IMR-90 (cell line): ENCODE measurements at regions not wholly inside any gene's neighbourhood (a gene's known extent, or its start where the extent isn't known, plus 50 kb on each side); places are given as distances from the start of the nearest gene placed in this dataset.

Experiments
- ATAC-seq: fragments of 200-7000 bp; cut with Tn5 transposase; 2 replicates; pipeline ENCODE4 v1.9.1; 2020; ENCODE audit warnings: low read depth, mild to moderate bottlenecking, moderate library complexity
- BruUV-seq: library from RNA; stranded (reverse); fragments of 400-500 nt; replicated peaks from 2 replicates; lab custom pipeline; 2021; lab: Mats Ljungman, UMichigan
- CTCF ChIA-PET: fragments of 300-600 bp; formaldehyde crosslinking; extraction: SDS; loops from one replicate; lab custom pipeline; 2021; ENCODE audit warnings: antibody characterized with exemption; lab: Yijun Ruan, JAX
- POLR2A ChIA-PET: fragments of 300-600 bp; sonication (Branson Sonifier 250); formaldehyde crosslinking; loops from one replicate; lab custom pipeline; 2022; ENCODE audit warnings: antibody characterized with exemption; ENCODE audit not compliant: unreplicated experiment; lab: Charles Lee
- DNase-seq: peaks from one replicate; pipeline ENCODE4 v3.0.0; 2013
- H2AFZ ChIP-seq: replicated peaks from 2 replicates; pipeline ENCODE3; 2013; ENCODE audit warnings: low read length, mild to moderate bottlenecking; ENCODE audit not compliant: poor library complexity
- H2AK5ac ChIP-seq: 2 replicates; pipeline ENCODE4 v1.6.1; 2013; ENCODE audit warnings: low read depth, low read length, inconsistent platforms
- H2AK9ac ChIP-seq: replicated peaks from 2 replicates; pipeline ENCODE3; 2013; ENCODE audit warnings: mild to moderate bottlenecking, low read depth, low read length, moderate library complexity; ENCODE audit not compliant: poor library complexity
- H2BK120ac ChIP-seq: 2 replicates; pipeline ENCODE4 v1.6.1; 2013; ENCODE audit warnings: low read depth, low read length, inconsistent platforms
- H2BK15ac ChIP-seq: 3 replicates; pipeline ENCODE4 v1.6.1; 2013; ENCODE audit warnings: low read depth, low read length, inconsistent platforms
- H2BK20ac ChIP-seq: 2 replicates; pipeline ENCODE4 v1.6.1; 2013; ENCODE audit warnings: low read depth, mild to moderate bottlenecking, inconsistent platforms, low read length, moderate library complexity
- H2BK5ac ChIP-seq: 2 replicates; pipeline ENCODE4 v1.6.1; 2013; ENCODE audit warnings: mild to moderate bottlenecking, low read depth, low read length, inconsistent platforms; ENCODE audit not compliant: poor library complexity, severe bottlenecking
- H3K14ac ChIP-seq: replicated peaks from 2 replicates; pipeline ENCODE4 v1.6.1; 2013; ENCODE audit warnings: low read depth, low read length, inconsistent platforms
- H3K18ac ChIP-seq: 2 replicates; pipeline ENCODE4 v1.6.1; 2013; ENCODE audit warnings: low read depth, low read length, control low read depth
- H3K23ac ChIP-seq: 2 replicates; pipeline ENCODE4 v1.6.1; 2013; ENCODE audit warnings: low read depth, low read length, inconsistent platforms
- H3K27ac ChIP-seq: 2 replicates; pipeline ENCODE4 v1.5.1; 2013; ENCODE audit warnings: mild to moderate bottlenecking, control low read depth, low read length; ENCODE audit not compliant: insufficient read depth
- H3K27me3 ChIP-seq: 2 replicates; pipeline ENCODE4 v1.6.1; 2013; ENCODE audit warnings: low read length; ENCODE audit not compliant: control insufficient read depth, insufficient read depth
- H3K36me3 ChIP-seq: 2 replicates; pipeline ENCODE4 v1.6.1; 2013; ENCODE audit warnings: low read length, mixed read lengths; ENCODE audit not compliant: control insufficient read depth, insufficient read depth
- H3K4ac ChIP-seq: 2 replicates; pipeline ENCODE4 v1.6.1; 2013; ENCODE audit warnings: low read depth, low read length, inconsistent platforms
- H3K4me1 ChIP-seq: 2 replicates; pipeline ENCODE4 v1.6.1; 2013; ENCODE audit warnings: low read length, mixed read lengths; ENCODE audit not compliant: control insufficient read depth, insufficient read depth
- H3K4me2 ChIP-seq: 2 replicates; pipeline ENCODE4 v1.6.1; 2013; ENCODE audit warnings: low read depth, mild to moderate bottlenecking, control low read depth, low read length, moderate library complexity
- H3K4me3 ChIP-seq: 2 replicates; pipeline ENCODE4 v1.5.1; 2013; ENCODE audit warnings: low read depth, mild to moderate bottlenecking, control low read depth, low read length, moderate library complexity; ENCODE audit not compliant: insufficient read depth
- H3K56ac ChIP-seq: 2 replicates; pipeline ENCODE4 v1.6.1; 2013; ENCODE audit warnings: low read length, inconsistent platforms; ENCODE audit not compliant: insufficient read depth; ENCODE audit errors: extremely low read depth
- H3K79me1 ChIP-seq, 2 experiments: 2 replicates each; pipeline ENCODE4 v1.6.1; 2013; ENCODE audit warnings: low read length in 2 of 2, inconsistent platforms in 1 of 2, low read depth in 1 of 2
- H3K9ac ChIP-seq: 2 replicates; pipeline ENCODE4 v1.6.1; 2013; ENCODE audit warnings: low read depth, low read length, control low read depth
- H3K9me1 ChIP-seq: 2 replicates; pipeline ENCODE4 v1.6.1; 2013; ENCODE audit warnings: low read length, inconsistent platforms; ENCODE audit not compliant: insufficient read depth
- H3K9me3 ChIP-seq: 2 replicates; pipeline ENCODE4 v1.6.1; 2013; ENCODE audit warnings: low read length; ENCODE audit not compliant: control insufficient read depth, insufficient read depth
- H4K20me1 ChIP-seq: 2 replicates; pipeline ENCODE4 v1.6.1; 2013; ENCODE audit warnings: low read length, inconsistent platforms; ENCODE audit not compliant: insufficient read depth
- H4K5ac ChIP-seq: 2 replicates; pipeline ENCODE4 v1.6.1; 2013; ENCODE audit warnings: mild to moderate bottlenecking, low read depth, low read length, control low read depth
- H4K8ac ChIP-seq, 2 experiments: 2 replicates each; pipeline ENCODE4 v1.6.1; 2013; ENCODE audit warnings: low read depth in 2 of 2, low read length in 2 of 2, control low read depth in 1 of 2, inconsistent platforms in 1 of 2
- H4K91ac ChIP-seq: 2 replicates; pipeline ENCODE4 v1.6.1; 2013; ENCODE audit warnings: low read depth, low read length, inconsistent platforms; ENCODE audit not compliant: insufficient read depth
- CEBPB ChIP-seq: IDR thresholded peaks from 2 replicates; pipeline ENCODE4 v1.6.1; 2012; ENCODE audit warnings: low read depth, low read length, improper control_type of control experiment
- ELK1 ChIP-seq: fragments of 150-350 bp; IDR thresholded peaks from 2 replicates; pipeline ENCODE4 v1.6.1; 2016; ENCODE audit warnings: low read depth, mild to moderate bottlenecking, low read length, moderate library complexity, borderline replicate concordance
- FOS ChIP-seq: fragments of 150-350 bp; IDR thresholded peaks from 2 replicates; pipeline ENCODE4 v1.6.1; 2016; ENCODE audit warnings: low read depth, low read length
- MAFK ChIP-seq: IDR thresholded peaks from 2 replicates; pipeline ENCODE4 v1.6.1; 2012; ENCODE audit warnings: low read depth, low read length, improper control_type of control experiment
- MXI1 ChIP-seq: IDR thresholded peaks from 2 replicates; pipeline ENCODE4 v1.6.1; 2012; ENCODE audit warnings: low read depth, mild to moderate bottlenecking, low read length, moderate library complexity, borderline replicate concordance
- NFE2L2 ChIP-seq: fragments of 150-350 bp; IDR thresholded peaks from 2 replicates; pipeline ENCODE4 v1.6.1; 2016; ENCODE audit warnings: low read depth, mild to moderate bottlenecking, low read length
- POLR2A ChIP-seq: IDR thresholded peaks from 2 replicates; pipeline ENCODE4 v1.6.1; 2012; ENCODE audit warnings: mild to moderate bottlenecking, low read depth, low read length
- RAD21 ChIP-seq: IDR thresholded peaks from 2 replicates; pipeline ENCODE4 v1.6.1; 2012; ENCODE audit warnings: low read length, improper control_type of control experiment
- RCOR1 ChIP-seq: IDR thresholded peaks from 2 replicates; pipeline ENCODE4 v1.6.1; 2012; ENCODE audit warnings: mild to moderate bottlenecking, low read length, improper control_type of control experiment; ENCODE audit not compliant: insufficient replicate concordance
- RFX5 ChIP-seq: IDR thresholded peaks from 2 replicates; pipeline ENCODE4 v1.8.0; 2012; ENCODE audit warnings: low read depth, mild to moderate bottlenecking, low read length, moderate library complexity
- WGBS, 2 experiments: methylation state at CpG; one replicate each; pipeline versions ENCODE4 v1.1.5 to v1.1.7; 2013; ENCODE audit warnings: missing lambda C conversion rate in 2 of 2; ENCODE audit not compliant: insufficient read length in 1 of 2; ENCODE audit errors: extremely low coverage in 2 of 2; 5-methylcytosine and 5-hydroxymethylcytosine counted together
- dilution Hi-C: fragments of 300-500 bp; cut with HindIII; formaldehyde crosslinking; loops from one replicate; pipeline ENCODE4 v1.14.3; 2018; ENCODE audit warnings: low sequenced_read_pairs; ENCODE audit not compliant: unreplicated experiment
- in situ Hi-C: fragments of 300-500 bp; cut with MboI; formaldehyde crosslinking; loops from 3 replicates; pipeline ENCODE4 v1.14.3; 2019; ENCODE audit warnings: low sequenced_read_pairs, inconsistent platforms, mixed read lengths
- intact Hi-C: fragments of 100-400 bp; cut with micrococcal nuclease; formaldehyde crosslinking; loops from 2 replicates; pipeline ENCODE4 v1.10.0; 2022
- TF ChIP-seq, protein P1 (sequence below): conservative IDR thresholded peaks from 2 replicates; pipeline ENCODE4 v1.5.1; 2012; ENCODE audit warnings: mild to moderate bottlenecking, low read depth, low read length, improper control_type of control experiment
- TF ChIP-seq, protein P2 (sequence below): fragments of 150-350 bp; IDR thresholded peaks from 2 replicates; pipeline ENCODE4 v1.6.1; 2017; ENCODE audit warnings: mild to moderate bottlenecking, antibody characterized with exemption, low read length, low read depth

DNA sequence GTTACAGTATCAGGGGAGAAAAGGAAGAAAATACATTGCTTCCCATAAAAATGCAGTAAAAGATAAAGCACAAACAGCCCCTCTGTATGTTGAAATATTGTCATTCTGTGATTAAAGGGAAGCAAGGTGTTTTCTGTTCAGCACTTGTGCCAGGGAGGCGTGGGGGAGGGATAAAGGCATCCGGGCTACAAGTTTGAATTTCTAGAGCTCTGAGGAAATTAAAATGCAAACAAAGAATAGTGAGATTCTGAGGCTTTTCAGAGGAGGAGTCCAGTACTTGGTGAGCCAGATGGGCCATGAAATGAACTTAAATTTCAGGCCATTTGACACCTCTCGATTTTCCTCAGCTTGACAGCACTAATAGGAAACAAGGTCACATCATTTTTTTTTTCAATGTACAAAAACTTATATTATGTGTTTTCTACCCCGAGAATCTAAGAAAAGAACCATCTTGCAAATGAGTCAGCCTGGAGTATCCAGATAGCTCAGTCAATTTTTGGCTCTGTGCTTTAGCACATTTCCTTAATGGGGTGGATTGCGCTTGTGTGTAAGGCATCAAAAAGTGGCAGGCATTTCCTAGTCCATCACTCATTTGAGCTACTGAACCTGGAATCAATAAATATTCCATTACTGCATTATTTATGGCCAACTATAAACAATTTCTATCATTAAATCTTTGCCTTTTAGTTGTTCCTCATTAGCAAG, 640.8 kb upstream of the TBL1XR1 start (continued):
- TF ChIP-seq RFX5, result no peak

DNA sequence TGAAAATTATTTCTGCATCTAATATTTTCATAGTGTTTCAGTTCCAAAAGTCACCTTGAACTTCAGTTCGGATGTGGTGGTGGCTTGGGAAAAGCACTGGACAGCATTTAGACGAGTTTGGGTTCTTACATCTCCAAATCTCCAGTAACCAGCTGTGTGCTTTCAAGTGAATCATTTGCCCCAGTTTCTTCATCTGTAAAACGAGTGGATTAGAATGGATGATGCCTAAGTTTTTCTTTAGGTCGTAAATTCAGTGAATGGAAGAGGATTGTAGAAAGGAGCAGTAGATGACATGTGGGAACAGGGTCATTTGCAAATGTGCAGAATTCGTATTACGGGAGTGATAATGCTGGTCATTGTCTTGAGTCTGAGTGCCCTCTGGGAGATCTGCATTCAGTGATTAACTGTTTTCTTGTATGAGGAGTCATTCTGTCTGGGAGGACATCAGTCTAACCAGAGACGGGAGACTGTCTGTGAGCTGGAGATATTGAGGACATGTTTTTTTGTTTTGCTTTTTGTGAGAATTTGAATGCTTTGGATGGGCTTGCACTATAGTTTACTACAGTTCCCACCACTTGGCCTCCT, 641.6 kb upstream of the TBL1XR1 start:
- H3K56ac ChIP-seq, result no peak overlapping the region
- ATAC-seq (no peak), DNase-seq (no peak)
- H3K36me3 ChIP-seq, result no peaks in the 10 kb centered on the region
- intact Hi-C loops, result loop anchor here (1.0 to 5.0 kb wide), 2 partner anchors 15 to 543 kb away; no protein-coding TSS in a partner anchor
- ChIA-PET POLR2A (no interaction called here), CTCF (no interaction called here)
- H3K27me3 ChIP-seq, result no peaks in the 10 kb centered on the region
- H3K79me1 ChIP-seq, result no peaks in the 10 kb centered on the region
- 100% methylated on average over 1 of the region's 7 CpGs; no CpG with 5 or more reads in 1 of the 2 experiments for WGBS, 2 experiments
- no peak overlapping the region for H2AFZ ChIP-seq
- 0 out of 2 replicates have a peak overlapping the region, but pooled peaks have one; percentile 13 for H3K4ac ChIP-seq
- H4K8ac ChIP-seq, result no peak overlapping the region
- no peak overlapping the region for H3K4me3 ChIP-seq
- H2AK9ac ChIP-seq, result no peak overlapping the region
- peak overlapping the region; percentile 52; the same call in 1 of the 2 replicates for H2AK5ac ChIP-seq
- H3K9me3 ChIP-seq, result no peaks in the 10 kb centered on the region
- BruUV-seq, result no TSS peak
- dilution Hi-C loops, result no loop called here
- H2BK5ac ChIP-seq, result no peak overlapping the region
- H3K4me2 ChIP-seq, result no peak overlapping the region
- in situ Hi-C loops, result no loop called here
- peaks cover 15% of the 10 kb centered on the region for H3K4me1 ChIP-seq
- H2BK20ac ChIP-seq, result no peak overlapping the region
- peak overlapping the region; percentile 22; the same call in 1 of the 3 replicates for H2BK15ac ChIP-seq
- H3K23ac ChIP-seq, result no peak overlapping the region
- H3K27ac ChIP-seq, result no peak overlapping the region
- H4K91ac ChIP-seq, result no peak overlapping the region
- H3K14ac ChIP-seq, result no peak overlapping the region
- 0 out of 2 replicates have a peak overlapping the region, but pooled peaks have one; percentile 62 for H3K18ac ChIP-seq
- no peak overlapping the region for H4K5ac ChIP-seq
- H3K9me1 ChIP-seq, result peaks cover 5% of the 10 kb centered on the region
- H2BK120ac ChIP-seq, result no peak overlapping the region; the same call in 1 of the 2 replicates
- H3K9ac ChIP-seq, result no peak overlapping the region
- no peaks in the 10 kb centered on the region for H4K20me1 ChIP-seq
- TF ChIP-seq MXI1 (no peak), RCOR1 (no peak), RFX5 (no peak), NFE2L2 (no peak), POLR2A (no peak), MAFK (no peak), CEBPB (no peak), RAD21 (no peak), ELK1 (no peak), FOS (no peak)
- TF ChIP-seq, protein P1, sequence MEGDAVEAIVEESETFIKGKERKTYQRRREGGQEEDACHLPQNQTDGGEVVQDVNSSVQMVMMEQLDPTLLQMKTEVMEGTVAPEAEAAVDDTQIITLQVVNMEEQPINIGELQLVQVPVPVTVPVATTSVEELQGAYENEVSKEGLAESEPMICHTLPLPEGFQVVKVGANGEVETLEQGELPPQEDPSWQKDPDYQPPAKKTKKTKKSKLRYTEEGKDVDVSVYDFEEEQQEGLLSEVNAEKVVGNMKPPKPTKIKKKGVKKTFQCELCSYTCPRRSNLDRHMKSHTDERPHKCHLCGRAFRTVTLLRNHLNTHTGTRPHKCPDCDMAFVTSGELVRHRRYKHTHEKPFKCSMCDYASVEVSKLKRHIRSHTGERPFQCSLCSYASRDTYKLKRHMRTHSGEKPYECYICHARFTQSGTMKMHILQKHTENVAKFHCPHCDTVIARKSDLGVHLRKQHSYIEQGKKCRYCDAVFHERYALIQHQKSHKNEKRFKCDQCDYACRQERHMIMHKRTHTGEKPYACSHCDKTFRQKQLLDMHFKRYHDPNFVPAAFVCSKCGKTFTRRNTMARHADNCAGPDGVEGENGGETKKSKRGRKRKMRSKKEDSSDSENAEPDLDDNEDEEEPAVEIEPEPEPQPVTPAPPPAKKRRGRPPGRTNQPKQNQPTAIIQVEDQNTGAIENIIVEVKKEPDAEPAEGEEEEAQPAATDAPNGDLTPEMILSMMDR, result no peak
- TF ChIP-seq, protein P2, sequence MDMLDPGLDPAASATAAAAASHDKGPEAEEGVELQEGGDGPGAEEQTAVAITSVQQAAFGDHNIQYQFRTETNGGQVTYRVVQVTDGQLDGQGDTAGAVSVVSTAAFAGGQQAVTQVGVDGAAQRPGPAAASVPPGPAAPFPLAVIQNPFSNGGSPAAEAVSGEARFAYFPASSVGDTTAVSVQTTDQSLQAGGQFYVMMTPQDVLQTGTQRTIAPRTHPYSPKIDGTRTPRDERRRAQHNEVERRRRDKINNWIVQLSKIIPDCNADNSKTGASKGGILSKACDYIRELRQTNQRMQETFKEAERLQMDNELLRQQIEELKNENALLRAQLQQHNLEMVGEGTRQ, result no peak
